Psoas muscle (tissue), 7 donors: ENCODE measurements at regions not wholly inside any gene's neighbourhood (a gene's known extent, or its start where the extent isn't known, plus 50 kb on each side); places are given as distances from the start of the nearest gene placed in this dataset.

Experiments
- ATAC-seq, 4 donors: fragments of 200-7000 bp; cut with Tn5 transposase; one replicate each; pipeline ENCODE4 v1.9.1; 2020; ENCODE audit warnings: moderate library complexity in 3 of 4, mild to moderate bottlenecking in 2 of 4
- DNase-seq, 2 donors: peaks; one replicate each; pipeline ENCODE4 v3.0.0-alpha.2; 2020
- H3K27ac ChIP-seq: fragments of 200-600 bp; one replicate; pipeline ENCODE4 v1.8.0; 2022
- H3K27me3 ChIP-seq, 3 donors: fragments of 200-600 bp in 1 of 3; one replicate each; pipeline versions ENCODE4 v1.6.1 to v1.8.0; 2013 to 2022; ENCODE audit warnings: low read length in 2 of 3, mild to moderate bottlenecking in 2 of 3, moderate library complexity in 1 of 3; ENCODE audit not compliant: insufficient read depth in 3 of 3
- H3K36me3 ChIP-seq, 2 donors: fragments of 200-600 bp in 1 of 2; one replicate each; pipeline versions ENCODE4 v1.6.1 to v1.8.0; 2013 to 2022; ENCODE audit warnings: low read depth in 1 of 2, mild to moderate bottlenecking in 1 of 2, moderate library complexity in 1 of 2; ENCODE audit not compliant: insufficient read depth in 1 of 2
- H3K4me1 ChIP-seq: fragments of 200-600 bp; one replicate; pipeline ENCODE4 v1.8.0; 2022
- H3K4me3 ChIP-seq: fragments of 200-600 bp; one replicate; pipeline ENCODE4 v1.8.0; 2022; ENCODE audit warnings: mild to moderate bottlenecking
- H3K9me3 ChIP-seq: fragments of 200-600 bp; one replicate; pipeline ENCODE4 v1.8.0; 2022
- WGBS, 3 donors: extraction: QIAGEN DNeasy Blood & Tissue Kit; methylation state at CpG; one replicate each; pipeline versions ENCODE4 v1.1.6 to v1.1.7; 2013; 5-methylcytosine and 5-hydroxymethylcytosine counted together
- intact Hi-C, 2 donors: fragments of 100-400 bp; cut with DNase I; formaldehyde crosslinking; loops; one replicate each; pipeline versions ENCODE4 v1.11.0 to v1.14.2; 2022
- TF ChIP-seq, protein P1 (sequence below): fragments of 200-600 bp; IDR thresholded peaks from one replicate; pipeline ENCODE4 v1.8.0; 2022; ENCODE audit warnings: antibody characterized with exemption
- donor health status: healthy with polysubstance abuse.
- donor health status: DM: no; HTN: no; CAD: no; lungs with moderate emphysema.
- donor health status: Bipolar disorder and iron deficiency.
- donor health status: healthy.
- donor health status: DM: yes; HTN: yes; CAD: no.
- donor health status: DM: no; HTN: no; CAD: no.
- donor health status: DM: yes; HTN: yes; CAD: no.

DNA sequence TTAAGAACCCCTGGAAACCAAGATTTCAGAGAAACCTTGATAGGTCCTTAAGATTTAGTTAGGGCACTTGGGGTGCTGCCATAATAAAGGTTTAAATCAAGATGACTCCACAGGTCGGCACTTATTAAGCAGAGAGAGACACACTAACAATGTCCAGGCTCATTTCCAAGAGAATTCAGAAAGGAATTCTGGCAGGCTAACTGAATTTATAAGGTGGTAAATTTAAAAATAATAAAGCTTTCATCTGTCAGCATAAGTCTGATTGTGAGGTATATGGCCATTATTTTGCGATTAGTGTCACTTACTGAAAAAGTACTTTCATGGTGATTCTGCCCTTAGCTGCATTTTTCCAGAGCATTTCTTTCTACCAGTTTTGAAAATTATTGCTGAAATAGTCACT is 472.7 kb downstream of the ARAP2 start:
- H3K4me3 ChIP-seq: no peak overlapping the region
- H3K27ac ChIP-seq: no peak overlapping the region
- no peak for ATAC-seq
- no peaks in the 10 kb centered on the region for H3K9me3 ChIP-seq
- H3K4me1 ChIP-seq: no peaks in the 10 kb centered on the region
- intact Hi-C loops: no loop called here
- H3K27me3 ChIP-seq: no peaks in the 10 kb centered on the region
- no peak for DNase-seq
- WGBS, 3 donors: 61 to 72% (median 68%) methylated on average over 2 of the region's 2 CpGs
- TF ChIP-seq, protein P1, sequence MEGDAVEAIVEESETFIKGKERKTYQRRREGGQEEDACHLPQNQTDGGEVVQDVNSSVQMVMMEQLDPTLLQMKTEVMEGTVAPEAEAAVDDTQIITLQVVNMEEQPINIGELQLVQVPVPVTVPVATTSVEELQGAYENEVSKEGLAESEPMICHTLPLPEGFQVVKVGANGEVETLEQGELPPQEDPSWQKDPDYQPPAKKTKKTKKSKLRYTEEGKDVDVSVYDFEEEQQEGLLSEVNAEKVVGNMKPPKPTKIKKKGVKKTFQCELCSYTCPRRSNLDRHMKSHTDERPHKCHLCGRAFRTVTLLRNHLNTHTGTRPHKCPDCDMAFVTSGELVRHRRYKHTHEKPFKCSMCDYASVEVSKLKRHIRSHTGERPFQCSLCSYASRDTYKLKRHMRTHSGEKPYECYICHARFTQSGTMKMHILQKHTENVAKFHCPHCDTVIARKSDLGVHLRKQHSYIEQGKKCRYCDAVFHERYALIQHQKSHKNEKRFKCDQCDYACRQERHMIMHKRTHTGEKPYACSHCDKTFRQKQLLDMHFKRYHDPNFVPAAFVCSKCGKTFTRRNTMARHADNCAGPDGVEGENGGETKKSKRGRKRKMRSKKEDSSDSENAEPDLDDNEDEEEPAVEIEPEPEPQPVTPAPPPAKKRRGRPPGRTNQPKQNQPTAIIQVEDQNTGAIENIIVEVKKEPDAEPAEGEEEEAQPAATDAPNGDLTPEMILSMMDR: no peak
- no peaks in the 10 kb centered on the region for H3K36me3 ChIP-seq

DNA sequence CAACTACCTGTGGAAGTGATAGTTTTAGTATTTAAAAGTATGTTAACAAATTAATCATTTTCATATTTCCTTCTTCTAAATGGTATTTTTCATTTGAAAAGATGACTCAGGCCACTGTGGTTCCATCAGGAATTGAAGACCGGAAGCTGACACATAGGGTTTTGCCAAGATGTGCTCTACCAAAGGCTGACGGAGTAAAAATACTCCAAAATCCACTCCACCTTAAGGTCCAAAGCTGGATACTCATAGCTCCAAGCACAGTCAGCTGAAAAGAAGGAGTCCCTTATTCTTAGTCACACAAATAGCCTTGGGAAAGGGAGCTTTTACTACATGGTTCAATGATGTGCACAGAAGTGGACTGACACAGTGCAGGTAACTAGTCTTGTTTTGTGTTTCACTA is 472.0 kb downstream of the ARAP2 start:
- Histone ChIP-seq H3K4me3 (no peak overlapping the region), H3K9me3 (no peaks in the 10 kb centered on the region), H3K36me3 (no peaks in the 10 kb centered on the region), H3K27me3 (no peaks in the 10 kb centered on the region), H3K4me1 (no peaks in the 10 kb centered on the region), H3K27ac (no peak overlapping the region)
- ATAC-seq: no peak
- intact Hi-C loops: no loop called here
- no peak for DNase-seq
- 75 to 79% (median 79%) methylated on average over 2 of the region's 2 CpGs for WGBS, 3 donors
- TF ChIP-seq, protein P1: no peak

DNA sequence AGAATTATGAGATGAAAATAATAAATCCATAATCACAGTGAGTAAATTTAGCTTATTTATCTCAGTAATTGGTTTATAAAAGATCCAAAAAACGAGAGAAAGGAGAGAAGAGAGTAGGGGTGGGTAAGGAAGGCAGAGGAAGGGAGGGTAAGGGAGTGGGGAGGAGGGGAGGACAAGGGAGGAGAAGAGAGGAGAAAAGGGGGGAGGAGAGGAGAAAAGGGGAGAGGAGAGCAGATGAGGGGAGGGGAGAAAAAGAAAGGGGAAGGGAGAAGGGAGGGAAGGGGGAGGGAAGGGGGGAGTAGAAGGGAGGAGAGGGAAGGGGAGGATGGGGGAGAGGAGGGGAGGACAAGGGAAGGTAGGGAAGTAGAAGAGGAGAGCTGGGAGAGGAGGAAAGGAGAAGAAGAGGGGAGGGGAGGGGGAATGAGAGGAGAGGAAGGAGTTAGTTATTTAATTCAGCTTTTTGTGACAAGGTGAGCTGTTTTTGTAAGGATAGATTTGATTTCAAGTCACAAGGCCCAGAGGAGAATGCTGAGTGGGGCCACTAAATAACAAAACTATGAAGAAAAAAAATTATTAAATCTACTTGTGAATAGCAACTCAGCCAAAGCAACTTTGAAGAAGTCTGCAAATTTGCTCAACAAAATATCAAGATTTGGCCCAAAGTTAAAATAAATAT is 454.3 kb downstream of the ARAP2 start:
- H3K36me3 ChIP-seq: no peaks in the 10 kb centered on the region
- peaks cover 3% of the 10 kb centered on the region for H3K9me3 ChIP-seq
- DNase-seq (no peak), ATAC-seq (no peak)
- intact Hi-C loops: no loop called here
- H3K4me3 ChIP-seq: no peak overlapping the region
- TF ChIP-seq, protein P1: no peak
- H3K27ac ChIP-seq: no peak overlapping the region
- WGBS, 3 donors: 23 to 37% (median 30%) methylated on average over 1 of the region's 1 CpG
- H3K27me3 ChIP-seq: no peaks in the 10 kb centered on the region
- no peaks in the 10 kb centered on the region for H3K4me1 ChIP-seq

DNA sequence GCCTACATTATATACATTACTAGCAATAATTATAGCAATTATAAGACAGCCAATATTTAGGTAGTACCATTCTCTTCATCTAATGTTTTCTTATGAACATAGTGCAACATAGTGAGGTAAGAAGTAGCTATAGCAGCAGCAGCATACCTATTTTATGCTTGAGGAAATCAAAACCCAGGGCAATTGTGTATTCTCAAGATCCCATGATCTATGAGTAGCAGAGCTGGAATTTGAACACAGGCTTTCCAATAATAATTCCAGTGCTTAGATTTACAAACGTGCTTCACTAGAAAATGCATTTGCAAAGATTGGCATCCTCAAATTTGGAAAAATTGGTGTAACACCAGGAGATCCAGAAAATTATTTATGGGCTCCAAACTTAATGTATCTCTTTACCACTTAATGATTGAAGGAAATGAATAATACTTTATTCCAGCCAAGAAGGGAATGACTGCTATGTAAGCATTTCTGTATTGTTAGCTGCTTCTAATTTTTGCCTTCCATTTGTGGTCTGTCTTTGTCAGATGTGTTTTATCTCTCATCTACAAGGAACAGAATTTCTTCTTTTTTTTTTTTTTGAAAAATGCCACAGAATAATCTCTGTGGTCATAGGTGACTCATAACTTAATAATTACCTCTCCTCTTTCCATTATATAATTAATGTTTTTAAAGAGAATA is 451.1 kb downstream of the ARAP2 start:
- Histone ChIP-seq H3K4me3 (no peak overlapping the region), H3K9me3 (peaks cover 17% of the 10 kb centered on the region), H3K4me1 (no peaks in the 10 kb centered on the region), H3K27me3 (no peaks in the 10 kb centered on the region), H3K36me3 (no peaks in the 10 kb centered on the region), H3K27ac (no peak overlapping the region)
- WGBS, 3 donors: 26 to 54% (median 46%) methylated on average over 1 of the region's 1 CpG
- ATAC-seq (no peak), DNase-seq (no peak)
- TF ChIP-seq, protein P1: no peak
- intact Hi-C loops: no loop called here

DNA sequence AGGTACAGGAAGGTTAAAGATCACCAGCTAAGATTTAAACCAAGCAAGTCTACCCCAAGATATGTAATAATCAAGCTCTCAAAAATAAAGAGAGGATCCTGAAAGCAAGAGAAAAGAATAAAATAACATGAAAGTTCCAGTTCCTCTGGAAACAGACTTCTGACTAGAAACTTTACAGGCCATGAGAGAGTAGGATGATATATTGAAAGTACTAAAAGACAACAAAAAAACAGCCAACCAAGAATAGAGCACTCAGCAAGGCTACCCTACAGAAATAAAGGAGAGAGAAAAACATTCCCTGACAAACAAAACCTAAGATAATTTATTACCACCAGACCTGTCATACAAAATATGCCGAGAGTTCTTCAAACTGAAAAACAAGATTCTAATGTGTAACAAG is 450.5 kb downstream of the ARAP2 start:
- DNase-seq (no peak), ATAC-seq (no peak)
- Histone ChIP-seq H3K36me3 (no peaks in the 10 kb centered on the region), H3K9me3 (peaks cover 18% of the 10 kb centered on the region), H3K4me3 (no peak overlapping the region), H3K4me1 (no peaks in the 10 kb centered on the region), H3K27ac (no peak overlapping the region), H3K27me3 (no peaks in the 10 kb centered on the region)
- TF ChIP-seq, protein P1: no peak
- intact Hi-C loops: no loop called here
- 74 to 90% (median 83%) methylated on average over 1 of the region's 1 CpG for WGBS, 3 donors
